HepG2 (cell line): ENCODE measurements at regions not wholly inside any gene's neighbourhood (a gene's known extent, or its start where the extent isn't known, plus 50 kb on each side); places are given as distances from the start of the nearest gene placed in this dataset.

Experiments
- ATAC-seq: fragments of 200-7000 bp; cut with Tn5 transposase; 3 replicates; pipeline ENCODE4 v1.9.1; 2020; ENCODE audit warnings: mild to moderate bottlenecking, moderate library complexity
- BruUV-seq: library from RNA; stranded (reverse); fragments of 400-500 nt; replicated peaks from 2 replicates; lab custom pipeline; 2021; lab: Mats Ljungman, UMichigan
- CTCF ChIA-PET: fragments of 300-600 bp; formaldehyde crosslinking; extraction: SDS; loops from one replicate; lab custom pipeline; 2021; ENCODE audit warnings: low total read pairs, inconsistent platforms, low intra/inter-chr PET ratio; lab: Yijun Ruan, JAX
- POLR2A ChIA-PET: fragments of 350-600 bp; sonication (Branson Sonifier 250); formaldehyde crosslinking; loops from one replicate; lab custom pipeline; 2020; ENCODE audit warnings: antibody characterized with exemption, inconsistent platforms; lab: Yijun Ruan, JAX
- DNase-seq: peaks from one replicate; pipeline ENCODE4 v3.0.0-alpha.2; 2015; ENCODE audit warnings: low spot score
- FAIRE-seq: peaks from 3 replicates; lab custom pipeline; 2011; peaks lifted over from hg19 to GRCh38; lab: Jason Lieb, UNC
- H2AFZ ChIP-seq: one replicate; pipeline ENCODE4 v1.6.1; 2011; ENCODE audit warnings: low read length, inconsistent platforms
- H3K27ac ChIP-seq: fragments of 300-600 bp; 3 replicates; pipeline ENCODE4 v1.8.0; 2011; ENCODE audit warnings: mixed run types, mild to moderate bottlenecking, mixed read lengths, low read length, inconsistent platforms; ENCODE audit not compliant: insufficient read depth; ENCODE audit errors: extremely low read length
- H3K27me3 ChIP-seq, 2 experiments: fragments of 200-600 bp in 1 of 2; 2 replicates in 1 of 2; 3 replicates in 1 of 2; pipeline versions ENCODE4 v1.6.0 to v1.8.0; 2011; ENCODE audit warnings: low read length in 2 of 2, mild to moderate bottlenecking in 2 of 2, moderate library complexity in 2 of 2, inconsistent platforms in 1 of 2; ENCODE audit not compliant: insufficient read depth in 2 of 2, control insufficient read depth in 1 of 2
- H3K36me3 ChIP-seq, 2 experiments: fragments of 200-600 bp in 1 of 2; replicated peaks in 1 of 2; 2 replicates in 1 of 2; 3 replicates in 1 of 2; pipeline versions ENCODE4 v1.5.1 to v1.8.0; 2011; ENCODE audit warnings: low read length in 2 of 2, inconsistent platforms in 1 of 2; ENCODE audit not compliant: insufficient read depth in 2 of 2, control insufficient read depth in 1 of 2
- H3K4me1 ChIP-seq: 2 replicates; pipeline ENCODE4 v1.5.1; 2012; ENCODE audit warnings: low read length, inconsistent platforms; ENCODE audit not compliant: insufficient read depth
- H3K4me2 ChIP-seq: 2 replicates; pipeline ENCODE4 v1.6.0; 2011; ENCODE audit warnings: low read depth, low read length, inconsistent platforms
- H3K4me3 ChIP-seq, 3 experiments: fragments of 200-600 bp in 1 of 3; sonication (generic), shearing (Covaris generic) in 1 of 3; replicated peaks in 1 of 3; 2 replicates each; pipeline ENCODE4 v1.5.1; 2011 to 2016; ENCODE audit warnings: low read length in 3 of 3, inconsistent platforms in 2 of 3, low read depth in 2 of 3, mild to moderate bottlenecking in 2 of 3, control low read depth in 1 of 3, mixed read lengths in 1 of 3; ENCODE audit not compliant: insufficient read depth in 1 of 3
- H3K79me2 ChIP-seq: one replicate; pipeline ENCODE4 v1.6.1; 2011; ENCODE audit warnings: low read length, inconsistent platforms; ENCODE audit not compliant: insufficient read depth
- H3K9ac ChIP-seq: 2 replicates; pipeline ENCODE4 v1.6.0; 2011; ENCODE audit warnings: mild to moderate bottlenecking, low read depth, low read length, inconsistent platforms; ENCODE audit not compliant: insufficient read depth
- H3K9me3 ChIP-seq: 2 replicates; pipeline ENCODE4 v1.5.1; 2012; ENCODE audit warnings: mild to moderate bottlenecking, low read length
- H4K20me1 ChIP-seq: 2 replicates; pipeline ENCODE4 v1.6.0; 2011; ENCODE audit warnings: inconsistent platforms, mild to moderate bottlenecking, low read length, moderate library complexity; ENCODE audit not compliant: insufficient read depth
- DNMT3B ChIP-seq: conservative IDR thresholded peaks from 2 replicates; pipeline ENCODE4 v1.6.1; 2016; ENCODE audit warnings: missing biosample characterization, control low read depth
- KLF12 ChIP-seq: sonication (generic); formaldehyde crosslinking; IDR thresholded peaks from 2 replicates; pipeline ENCODE4 v1.4.0; 2020; ENCODE audit warnings: missing genetic modification reagents, borderline replicate concordance
- RORA ChIP-seq: sonication (generic); formaldehyde crosslinking; IDR thresholded peaks from 2 replicates; pipeline ENCODE4 v1.5.0; 2020; ENCODE audit warnings: mild to moderate bottlenecking, missing genetic modification reagents, moderate library complexity
- SALL1 ChIP-seq: sonication (generic); formaldehyde crosslinking; IDR thresholded peaks from 2 replicates; pipeline ENCODE4 v1.8.0; 2022; ENCODE audit warnings: mild to moderate bottlenecking, missing genetic modification reagents
- SPEN ChIP-seq: sonication (generic); formaldehyde crosslinking; IDR thresholded peaks from 2 replicates; pipeline ENCODE4 v1.5.1; 2020; ENCODE audit warnings: low read depth, mild to moderate bottlenecking, missing genetic modification reagents
- SSRP1 ChIP-seq: IDR thresholded peaks from 2 replicates; pipeline ENCODE4 v1.6.1; 2016; ENCODE audit warnings: control low read depth
- ZBTB42 ChIP-seq: sonication (generic); formaldehyde crosslinking; IDR thresholded peaks from 2 replicates; pipeline ENCODE4 v1.5.0; 2020; ENCODE audit warnings: mild to moderate bottlenecking, missing genetic modification reagents
- ZNF33A ChIP-seq: sonication (generic); formaldehyde crosslinking; IDR thresholded peaks from 2 replicates; pipeline ENCODE4 v1.5.1; 2020; ENCODE audit warnings: missing genetic modification reagents, mild to moderate bottlenecking, moderate library complexity, borderline replicate concordance
- ZNF496 ChIP-seq: sonication (generic); formaldehyde crosslinking; IDR thresholded peaks from 2 replicates; pipeline ENCODE4 v1.8.1; 2023; ENCODE audit warnings: mild to moderate bottlenecking, moderate library complexity, missing genetic modification reagents; ENCODE audit not compliant: insufficient replicate concordance
- ZNF563 ChIP-seq: sonication (generic); formaldehyde crosslinking; IDR thresholded peaks from 2 replicates; pipeline ENCODE4 v1.8.0; 2022; ENCODE audit warnings: mild to moderate bottlenecking, moderate library complexity, missing genetic modification reagents
- ZNF567 ChIP-seq: sonication (generic); formaldehyde crosslinking; IDR thresholded peaks from 2 replicates; pipeline ENCODE4 v1.8.1; 2023; ENCODE audit warnings: mild to moderate bottlenecking, missing genetic modification reagents, borderline replicate concordance
- ZNF737 ChIP-seq: sonication (generic); formaldehyde crosslinking; IDR thresholded peaks from 2 replicates; pipeline ENCODE4 v1.5.0; 2020; ENCODE audit warnings: missing genetic modification reagents, mild to moderate bottlenecking, borderline replicate concordance
- ZNF816 ChIP-seq: sonication (generic); formaldehyde crosslinking; IDR thresholded peaks from 2 replicates; pipeline ENCODE4 v1.8.0; 2022; ENCODE audit warnings: missing genetic modification reagents, mild to moderate bottlenecking, borderline replicate concordance
- ZSCAN9 ChIP-seq: IDR thresholded peaks from 2 replicates; pipeline ENCODE4 v1.6.1; 2016; ENCODE audit warnings: borderline replicate concordance
- WGBS: methylation state at CpG from one replicate; pipeline ENCODE4 v1.1.6; 2017; ENCODE audit warnings: low lambda C conversion rate; 5-methylcytosine and 5-hydroxymethylcytosine counted together
- in situ Hi-C: cut with HindIII; loops from 2 replicates; pipeline ENCODE4 v1.10.0; 2017; ENCODE audit warnings: low pct_unique_long_range_greater_than_20kb; ENCODE audit not compliant: extremely low pct_ligation_motif_present
- intact Hi-C: fragments of 100-400 bp; cut with micrococcal nuclease; formaldehyde crosslinking; loops from one replicate; pipeline ENCODE4 v1.10.0; 2022; ENCODE audit not compliant: unreplicated experiment
- TF ChIP-seq, protein P1 (sequence below): conservative IDR thresholded peaks from 2 replicates; pipeline ENCODE4 v1.6.1; 2018; ENCODE audit warnings: missing genetic modification reagents

DNA sequence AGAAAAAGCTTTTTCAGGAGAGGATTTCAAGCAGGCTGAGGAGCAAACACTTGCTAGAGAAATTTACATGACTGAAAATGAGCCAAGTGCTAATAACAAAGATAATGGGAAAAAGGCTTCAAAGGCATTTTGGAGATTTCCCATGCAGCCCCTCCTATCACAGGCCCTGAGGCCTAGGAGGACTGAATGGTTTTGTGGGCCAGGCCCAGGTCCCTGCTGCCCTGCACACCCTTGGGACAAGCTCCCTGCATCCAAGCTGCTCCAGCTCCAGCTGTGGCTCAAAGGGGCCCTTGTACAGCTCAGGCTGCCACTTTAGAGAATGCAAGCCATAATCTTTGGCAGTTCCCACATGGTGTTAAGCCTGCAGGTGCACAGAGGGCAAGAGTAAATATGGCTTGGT lies 154.0 kb upstream of the LMNTD1 start (continued):
- TF ChIP-seq ZNF567 (CRISPR knock-in tag), result no peak
- TF ChIP-seq, all 625 proteins: peak for 0

DNA sequence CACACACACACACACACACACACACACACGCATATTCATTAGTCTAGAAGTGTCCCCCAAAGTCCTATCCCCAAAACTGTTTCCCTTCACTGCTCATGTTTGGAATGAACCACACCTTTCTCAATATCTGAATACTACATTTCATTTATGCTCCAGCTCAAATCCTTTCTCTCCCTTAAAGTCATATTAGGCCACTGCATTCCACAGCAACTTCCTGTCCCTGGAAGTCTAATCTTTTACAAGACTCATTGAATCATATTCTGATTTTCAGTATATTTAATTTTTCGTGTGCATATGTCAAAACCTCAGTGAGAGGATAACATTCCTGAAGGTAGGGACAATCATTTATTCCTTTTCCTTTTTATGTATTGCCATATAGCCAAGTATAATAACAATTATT lies 155.6 kb upstream of the LMNTD1 start:
- WGBS, result 3% methylated on average over 2 of the region's 2 CpGs
- no TSS peak for BruUV-seq
- H3K36me3 ChIP-seq, result no peaks in the 10 kb centered on the region
- POLR2A ChIA-PET, result no interaction called here
- no peaks in the 10 kb centered on the region for H4K20me1 ChIP-seq
- ATAC-seq, result no peak
- intact Hi-C loops, result no loop called here
- CTCF ChIA-PET, result no interaction called here
- H3K4me3 ChIP-seq, result no peak overlapping the region
- H3K9ac ChIP-seq, result no peak overlapping the region
- no peak overlapping the region for H3K4me2 ChIP-seq
- H3K4me1 ChIP-seq, result no peaks in the 10 kb centered on the region
- in situ Hi-C loops, result no loop called here
- H3K79me2 ChIP-seq, result no peaks in the 10 kb centered on the region
- no peak for DNase-seq
- no peak overlapping the region for H3K27ac ChIP-seq
- peaks cover 16% of the 10 kb centered on the region for H3K9me3 ChIP-seq
- no peak overlapping the region for H2AFZ ChIP-seq
- no peaks in the 10 kb centered on the region for H3K27me3 ChIP-seq
- TF ChIP-seq RORA (no peak), DNMT3B (CRISPR knock-in tag) (no peak), ZNF563 (no peak), ZSCAN9 (CRISPR knock-in tag) (no peak), ZNF737 (CRISPR knock-in tag) (no peak), SSRP1 (CRISPR knock-in tag) (no peak), SALL1 (CRISPR knock-in tag) (no peak), SPEN (CRISPR knock-in tag) (no peak), ZNF496 (CRISPR knock-in tag) (no peak), ZBTB42 (no peak), ZNF816 (CRISPR knock-in tag) (no peak), KLF12 (CRISPR knock-in tag) (no peak), ZNF33A (CRISPR knock-in tag) (no peak)
- TF ChIP-seq, protein P1, sequence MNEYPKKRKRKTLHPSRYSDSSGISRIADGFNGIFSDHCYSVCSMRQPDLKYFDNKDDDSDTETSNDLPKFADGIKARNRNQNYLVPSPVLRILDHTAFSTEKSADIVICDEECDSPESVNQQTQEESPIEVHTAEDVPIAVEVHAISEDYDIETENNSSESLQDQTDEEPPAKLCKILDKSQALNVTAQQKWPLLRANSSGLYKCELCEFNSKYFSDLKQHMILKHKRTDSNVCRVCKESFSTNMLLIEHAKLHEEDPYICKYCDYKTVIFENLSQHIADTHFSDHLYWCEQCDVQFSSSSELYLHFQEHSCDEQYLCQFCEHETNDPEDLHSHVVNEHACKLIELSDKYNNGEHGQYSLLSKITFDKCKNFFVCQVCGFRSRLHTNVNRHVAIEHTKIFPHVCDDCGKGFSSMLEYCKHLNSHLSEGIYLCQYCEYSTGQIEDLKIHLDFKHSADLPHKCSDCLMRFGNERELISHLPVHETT (CRISPR knock-in tag), result no peak
- FAIRE-seq, result no peak
